ENCODE measurements at regions not wholly inside any gene's neighbourhood (a gene's known extent, or its start where the extent isn't known, plus 50 kb on each side); places are given as distances from the start of the nearest gene placed in this dataset.
"Not testable (repeated sequence)": the region's sequence is repeated elsewhere in the genome, so short reads cannot be mapped to it uniquely, and the experiment has no call there.

- intact Hi-C loops (cut with DNase I), result no loop called here
- DNase-seq (ENCODE audit: missing footprints) (no peak), ATAC-seq (no peak)
Measured at GRCh38 chr10:10053051-10053450, 964.6 kb upstream of the CELF2 start.

GRCh38 chr10:10054466-10054865, 963.2 kb upstream of the CELF2 start:
- ATAC-seq (no peak), DNase-seq (ENCODE audit: missing footprints) (no peak)
- intact Hi-C loops (cut with DNase I), result no loop called here

GRCh38 chr10:10055656-10056442, 961.8 kb upstream of the CELF2 start:
- intact Hi-C loops (cut with DNase I), result no loop called here
- ATAC-seq (no peak), DNase-seq (ENCODE audit: missing footprints) (no peak)

- ATAC-seq, result peak; percentile 50
- intact Hi-C loops (cut with DNase I), result no loop called here
- DNase-seq (ENCODE audit: missing footprints), result no peak
Measured at GRCh38 chr10:10056961-10057360, 960.7 kb upstream of the CELF2 start.

- DNase-seq (ENCODE audit: missing footprints) (no peak), ATAC-seq (no peak)
- intact Hi-C loops (cut with DNase I), result no loop called here
Measured at GRCh38 chr10:10067644-10068043, 950.0 kb upstream of the CELF2 start.

- intact Hi-C loops (cut with DNase I); DNase-seq (ENCODE audit: missing footprints); ATAC-seq: not testable (repeated sequence)
Measured at GRCh38 chr10:10074847-10075246, 942.8 kb upstream of the CELF2 start.

- intact Hi-C loops (cut with DNase I), result no loop called here
- DNase-seq (ENCODE audit: missing footprints) (no peak), ATAC-seq (no peak)
Measured at GRCh38 chr10:10078446-10078845, 939.2 kb upstream of the CELF2 start.

- intact Hi-C loops (cut with DNase I), result no loop called here
Measured at GRCh38 chr10:10092581-10092980, 925.1 kb upstream of the CELF2 start.

GRCh38 chr10:10093021-10093420, 924.7 kb upstream of the CELF2 start:
- DNase-seq (ENCODE audit: missing footprints) (no peak), ATAC-seq (no peak)
- intact Hi-C loops (cut with DNase I), result no loop called here

More at GRCh38 chr10:10092581-10092980, 925.1 kb upstream of the CELF2 start:
- peak; percentile 66 for DNase-seq (ENCODE audit: missing footprints)
- ATAC-seq, result peak; percentile 50

- DNase-seq (ENCODE audit: missing footprints) (no peak), ATAC-seq (no peak)
- intact Hi-C loops (cut with DNase I), result no loop called here
Measured at GRCh38 chr10:10094691-10095090, 923.0 kb upstream of the CELF2 start.

GRCh38 chr10:10096296-10096695, 921.4 kb upstream of the CELF2 start:
- DNase-seq (ENCODE audit: missing footprints), result no peak
- no peak for ATAC-seq
- intact Hi-C loops (cut with DNase I), result no loop called here

GRCh38 chr10:10096898-10097297, 920.8 kb upstream of the CELF2 start:
- intact Hi-C loops (cut with DNase I), result no loop called here
- DNase-seq (ENCODE audit: missing footprints) (no peak), ATAC-seq (no peak)

GRCh38 chr10:10101106-10101505, 916.6 kb upstream of the CELF2 start:
- DNase-seq (ENCODE audit: missing footprints) (no peak), ATAC-seq (no peak)
- intact Hi-C loops (cut with DNase I), result no loop called here

GRCh38 chr10:10110844-10111490, 906.7 kb upstream of the CELF2 start:
- no peak for ATAC-seq
- DNase-seq (ENCODE audit: missing footprints), result no peak
- intact Hi-C loops (cut with DNase I), result no loop called here

- intact Hi-C loops (cut with DNase I), result no loop called here
- DNase-seq (ENCODE audit: missing footprints) (no peak), ATAC-seq (no peak)
Measured at GRCh38 chr10:10118131-10118530, 899.5 kb upstream of the CELF2 start.

- intact Hi-C loops (cut with DNase I), result no loop called here
- DNase-seq (ENCODE audit: missing footprints), result no peak
- no peak for ATAC-seq
Measured at GRCh38 chr10:10120671-10121070, 897.0 kb upstream of the CELF2 start.

GRCh38 chr10:10125676-10126075, 892.0 kb upstream of the CELF2 start:
- intact Hi-C loops (cut with DNase I), result no loop called here
- ATAC-seq (no peak), DNase-seq (ENCODE audit: missing footprints) (no peak)

GRCh38 chr10:10126218-10126617, 891.5 kb upstream of the CELF2 start:
- DNase-seq (ENCODE audit: missing footprints), result no peak
- no peak for ATAC-seq
- intact Hi-C loops (cut with DNase I), result no loop called here

GRCh38 chr10:10128387-10128786, 889.3 kb upstream of the CELF2 start:
- ATAC-seq (no peak), DNase-seq (ENCODE audit: missing footprints) (no peak)
- intact Hi-C loops (cut with DNase I), result no loop called here

- intact Hi-C loops (cut with DNase I), result no loop called here
- ATAC-seq (no peak), DNase-seq (ENCODE audit: missing footprints) (no peak)
Measured at GRCh38 chr10:10130686-10131085, 887.0 kb upstream of the CELF2 start.

- DNase-seq (ENCODE audit: missing footprints), result no peak
- no peak for ATAC-seq
- intact Hi-C loops (cut with DNase I), result no loop called here
Measured at GRCh38 chr10:10132009-10132408, 885.7 kb upstream of the CELF2 start.

All from Right ventricle myocardium inferior (tissue), 1 donor.